ENCODE measurements at regions not wholly inside any gene's neighbourhood (a gene's known extent, or its start where the extent isn't known, plus 50 kb on each side); places are given as distances from the start of the nearest gene placed in this dataset.

GRCh38 chr4:30939684-30940083, 219.5 kb downstream of the PCDH7 start:
- DNase-seq (ENCODE audit: low spot score) = no peak

- no peak for DNase-seq (ENCODE audit: low spot score)
Observed at GRCh38 chr4:30941641-30942040, 221.5 kb downstream of the PCDH7 start.

GRCh38 chr4:30943356-30943755, 223.2 kb downstream of the PCDH7 start:
- no peak for DNase-seq (ENCODE audit: low spot score)

- no peak for DNase-seq (ENCODE audit: low spot score)
Observed at GRCh38 chr4:30945586-30945985, 225.4 kb downstream of the PCDH7 start.

- DNase-seq (ENCODE audit: low spot score) = no peak
Observed at GRCh38 chr4:30946288-30946687, 226.1 kb downstream of the PCDH7 start.

- DNase-seq (ENCODE audit: low spot score) = no peak
Observed at GRCh38 chr4:30948653-30949052, 228.5 kb downstream of the PCDH7 start.

- DNase-seq (ENCODE audit: low spot score) = no peak
Observed at GRCh38 chr4:30950737-30951136, 230.6 kb downstream of the PCDH7 start.

GRCh38 chr4:30952526-30953219, 232.5 kb downstream of the PCDH7 start:
- no peak for DNase-seq (ENCODE audit: low spot score)

GRCh38 chr4:30953799-30954198, 233.6 kb downstream of the PCDH7 start:
- no peak for DNase-seq (ENCODE audit: low spot score)

- no peak for DNase-seq (ENCODE audit: low spot score)
Observed at GRCh38 chr4:30956916-30957315, 236.7 kb downstream of the PCDH7 start.

GRCh38 chr4:30957706-30958105, 237.5 kb downstream of the PCDH7 start:
- no peak for DNase-seq (ENCODE audit: low spot score)

GRCh38 chr4:30959781-30960485, 239.8 kb downstream of the PCDH7 start:
- no peak for DNase-seq (ENCODE audit: low spot score)

GRCh38 chr4:30962939-30963338, 242.8 kb downstream of the PCDH7 start:
- DNase-seq (ENCODE audit: low spot score) = no peak

- DNase-seq (ENCODE audit: low spot score) = peak; percentile 34
Observed at GRCh38 chr4:30968926-30969325, 248.8 kb downstream of the PCDH7 start.

GRCh38 chr4:30972542-30972941, 252.4 kb downstream of the PCDH7 start:
- DNase-seq (ENCODE audit: low spot score) = no peak

- DNase-seq (ENCODE audit: low spot score) = no peak
Observed at GRCh38 chr4:30973993-30974392, 253.8 kb downstream of the PCDH7 start.

- DNase-seq (ENCODE audit: low spot score) = no peak
Observed at GRCh38 chr4:30979402-30979801, 259.2 kb downstream of the PCDH7 start.

GRCh38 chr4:30989508-30989907, 269.3 kb downstream of the PCDH7 start:
- DNase-seq (ENCODE audit: low spot score) = no peak

- DNase-seq (ENCODE audit: low spot score) = no peak
Observed at GRCh38 chr4:30996841-30997240, 276.7 kb downstream of the PCDH7 start.

- DNase-seq (ENCODE audit: low spot score) = no peak
Observed at GRCh38 chr4:31005037-31005436, 284.9 kb downstream of the PCDH7 start.

GRCh38 chr4:31007858-31008257, 287.7 kb downstream of the PCDH7 start:
- no peak for DNase-seq (ENCODE audit: low spot score)

- no peak for DNase-seq (ENCODE audit: low spot score)
Observed at GRCh38 chr4:31009926-31010325, 289.8 kb downstream of the PCDH7 start.

GRCh38 chr4:31015123-31015522, 295.0 kb downstream of the PCDH7 start:
- no peak for DNase-seq (ENCODE audit: low spot score)

Data from COLO829 (cell line).